Umbilical cord (tissue), 1 donor: ENCODE measurements at regions not wholly inside any gene's neighbourhood (a gene's known extent, or its start where the extent isn't known, plus 50 kb on each side); places are given as distances from the start of the nearest gene placed in this dataset.

Experiments used
- DNase-seq: peaks from one replicate; pipeline ENCODE4 v3.0.0-alpha.2; 2015; ENCODE audit warnings: low spot score

DNA sequence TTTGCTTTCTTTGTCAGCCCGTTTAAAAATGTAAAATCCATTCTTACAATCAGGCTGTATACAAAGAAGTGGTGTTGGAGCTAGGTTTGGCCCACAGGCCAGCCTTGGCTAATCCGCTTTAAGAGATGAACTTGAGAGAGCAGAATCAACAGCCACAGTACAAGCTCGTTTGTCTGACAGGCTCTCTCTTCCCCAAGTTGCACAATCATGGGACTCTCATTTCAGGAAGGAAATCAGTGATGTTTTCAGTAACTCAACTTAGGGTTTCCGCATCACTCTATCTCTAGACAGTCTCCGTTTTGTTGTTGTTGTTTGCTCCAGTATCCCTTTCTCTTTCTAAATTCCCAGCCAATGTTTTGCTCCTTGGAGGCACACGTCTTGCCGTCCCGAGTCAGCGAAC lies 582.0 kb upstream of the MKI67 start:
- no peak for DNase-seq

DNA sequence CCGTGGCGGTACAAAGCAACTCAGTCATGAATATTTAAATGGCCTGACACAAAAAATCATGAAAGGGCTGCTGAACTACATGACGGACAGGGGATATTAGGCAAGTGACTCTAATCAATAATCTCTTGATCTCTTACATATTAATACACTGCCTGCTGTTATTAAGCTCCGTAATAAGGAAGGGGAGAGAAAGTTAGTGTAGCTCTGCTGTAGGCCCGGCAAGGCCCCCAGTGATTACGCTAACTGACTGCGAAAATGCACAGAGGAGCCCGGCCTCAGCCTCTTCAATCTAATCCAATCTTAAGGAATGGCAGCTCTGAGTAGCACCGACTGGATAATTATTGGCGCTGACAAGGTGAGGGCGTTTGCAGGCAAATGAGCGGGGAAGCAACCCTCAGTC lies 583.5 kb upstream of the MKI67 start:
- DNase-seq = no peak

DNA sequence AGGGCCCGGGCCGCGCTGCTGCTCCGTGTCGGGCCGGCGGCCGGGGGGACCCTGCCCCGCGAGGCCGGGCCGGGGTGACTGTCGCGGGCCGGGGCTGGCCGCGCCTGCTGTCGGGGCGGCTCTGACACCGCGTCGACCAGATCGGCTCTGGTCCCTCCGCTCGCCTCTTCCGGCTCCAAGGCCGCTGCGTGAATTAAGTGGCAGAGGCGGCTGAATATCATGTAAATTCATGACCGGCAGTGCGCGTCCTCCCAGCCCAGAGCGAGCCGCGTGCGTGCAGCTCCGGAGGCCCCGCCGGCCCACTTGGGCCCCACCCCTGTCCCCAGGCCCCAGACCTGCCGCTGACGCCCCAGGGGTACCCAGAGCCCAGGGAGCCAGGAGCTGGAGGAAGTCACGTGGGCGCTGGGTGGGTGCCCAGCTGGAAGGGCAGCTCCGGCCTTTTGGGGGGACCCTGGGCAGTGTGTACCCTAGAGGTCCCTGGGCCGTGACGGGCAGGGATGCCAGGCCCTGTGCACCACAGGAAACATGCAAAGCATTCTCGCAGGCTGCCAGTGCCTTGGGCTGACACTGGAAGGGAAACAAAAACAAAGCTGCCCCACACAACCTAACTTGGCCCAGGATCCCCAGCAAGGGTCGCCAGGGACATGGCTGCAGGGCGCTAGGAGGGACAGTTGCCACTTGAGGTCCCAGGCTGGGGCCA lies 584.0 kb upstream of the MKI67 start:
- no peak for DNase-seq

DNA sequence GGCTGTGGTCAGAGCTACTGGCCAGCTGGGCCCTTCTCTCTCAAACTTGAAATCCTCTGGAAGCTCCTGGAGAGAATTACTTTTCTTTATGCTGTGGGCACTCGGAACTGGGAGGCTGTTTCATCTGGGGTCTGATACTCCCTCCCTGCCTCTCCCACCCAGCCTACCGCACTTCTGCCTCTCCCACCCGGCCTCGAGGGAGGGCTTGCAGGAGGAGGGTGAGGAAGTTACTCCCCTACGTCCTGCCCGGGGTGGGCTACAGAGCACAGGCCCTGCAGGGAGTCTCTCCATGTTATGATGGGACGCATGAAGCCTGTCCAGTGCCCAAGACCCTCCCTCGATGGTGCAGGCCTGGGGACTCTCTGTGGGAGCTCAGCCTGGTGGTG lies 584.6 kb upstream of the MKI67 start:
- no peak for DNase-seq

DNA sequence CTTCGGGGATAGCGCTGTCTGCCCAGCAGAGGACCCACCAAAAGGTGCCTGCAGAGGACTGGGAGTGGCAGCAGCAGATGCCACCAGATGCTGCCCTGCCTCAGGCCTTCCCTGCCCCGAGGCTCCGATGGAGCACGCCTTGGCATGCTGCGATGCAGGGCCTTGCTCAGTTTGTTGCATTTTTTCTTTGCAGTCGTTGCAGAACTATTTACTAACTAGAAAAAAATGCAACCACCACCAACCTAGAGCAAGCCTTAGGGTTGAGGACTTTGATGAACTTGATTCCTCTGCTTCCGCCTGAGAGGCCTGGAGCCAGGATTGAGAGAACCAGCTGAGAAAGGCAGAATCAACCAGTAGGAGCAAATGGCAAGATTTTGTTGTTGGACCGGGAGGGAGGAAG lies 585.6 kb upstream of the MKI67 start:
- no peak for DNase-seq

DNA sequence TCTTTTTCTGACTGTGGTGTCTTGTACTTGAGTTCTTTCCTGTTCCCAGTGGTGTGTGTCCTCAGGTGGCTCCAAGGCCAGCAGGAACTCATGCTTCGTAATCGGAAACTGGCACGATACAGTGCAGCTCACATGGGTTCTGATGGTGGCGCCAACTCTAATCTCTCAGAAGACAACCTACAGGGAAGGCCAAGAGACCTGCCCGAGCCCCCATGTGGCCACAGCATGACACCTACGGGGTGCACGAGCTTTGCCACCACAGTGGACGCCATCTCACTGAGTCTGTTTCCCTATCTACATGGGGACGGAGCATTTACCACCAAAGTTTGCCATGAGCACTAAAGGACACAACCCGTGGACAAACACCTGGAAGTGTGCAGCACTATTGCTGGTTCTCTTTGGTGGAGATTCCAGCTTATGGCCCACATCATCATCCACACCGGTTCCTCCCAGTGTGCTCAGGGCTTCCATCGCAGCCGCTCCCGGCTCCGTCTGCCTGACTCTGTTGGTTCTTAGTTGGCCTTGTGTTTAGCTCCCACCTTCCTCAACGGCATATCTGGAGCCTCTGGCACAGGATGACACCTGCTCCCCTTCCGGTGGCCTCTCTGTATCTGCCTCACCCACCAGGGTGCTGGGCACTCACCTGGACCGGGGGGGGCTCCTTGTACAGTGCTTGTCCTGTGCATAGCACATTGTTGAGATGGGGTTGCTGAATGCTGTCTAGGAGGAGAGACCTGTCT lies 586.6 kb upstream of the MKI67 start:
- no peak for DNase-seq

DNA sequence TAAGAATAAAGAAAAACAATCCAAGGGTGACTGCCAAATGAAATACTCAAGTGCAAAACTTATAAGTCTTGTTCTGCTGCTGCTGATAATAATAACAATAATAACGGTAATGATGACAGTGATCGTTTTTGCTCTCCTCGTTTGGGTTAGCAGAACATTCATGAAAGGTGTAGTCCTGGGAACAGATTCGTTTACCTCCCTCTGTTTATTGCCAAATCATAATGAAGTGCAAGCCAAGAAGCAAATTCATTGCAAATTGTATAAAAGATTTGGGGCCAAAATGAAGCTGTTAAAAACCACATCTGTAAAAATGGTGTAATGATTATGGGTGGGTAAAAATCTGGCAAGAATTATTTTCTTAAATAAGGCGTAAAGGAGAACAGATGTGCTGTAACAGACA lies 587.2 kb upstream of the MKI67 start:
- DNase-seq = no peak

GRCh38 chr10:128713874-128714570 lies 587.8 kb upstream of the MKI67 start:
- DNase-seq = no peak

- DNase-seq = no peak
Observed at GRCh38 chr10:128714644-128715415, 588.6 kb upstream of the MKI67 start.

- no peak for DNase-seq
Observed at GRCh38 chr10:128716181-128716580, 590.0 kb upstream of the MKI67 start.

DNA sequence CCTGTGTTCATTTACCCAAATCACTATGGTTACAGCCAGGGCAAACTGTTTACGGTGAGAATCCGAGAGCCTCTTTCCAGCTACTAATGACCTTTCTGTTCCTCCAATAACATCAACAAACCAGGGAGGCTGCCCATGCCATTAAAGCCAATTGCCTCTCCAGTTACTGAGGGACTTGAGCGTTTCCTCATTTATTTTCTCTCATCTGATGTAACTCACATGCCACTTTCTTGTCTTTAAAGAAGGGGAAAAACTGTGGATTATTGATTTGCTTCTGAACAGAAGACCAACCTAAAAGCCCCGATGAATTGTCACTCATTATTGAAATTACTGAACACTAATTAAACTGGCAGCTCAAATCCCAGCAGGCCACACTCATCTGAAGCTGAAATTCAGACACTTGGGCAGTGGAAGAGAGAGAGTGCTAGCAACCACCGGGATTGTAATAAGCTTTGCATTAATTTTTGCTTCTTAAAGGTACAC lies 595.8 kb upstream of the MKI67 start:
- DNase-seq = no peak

DNA sequence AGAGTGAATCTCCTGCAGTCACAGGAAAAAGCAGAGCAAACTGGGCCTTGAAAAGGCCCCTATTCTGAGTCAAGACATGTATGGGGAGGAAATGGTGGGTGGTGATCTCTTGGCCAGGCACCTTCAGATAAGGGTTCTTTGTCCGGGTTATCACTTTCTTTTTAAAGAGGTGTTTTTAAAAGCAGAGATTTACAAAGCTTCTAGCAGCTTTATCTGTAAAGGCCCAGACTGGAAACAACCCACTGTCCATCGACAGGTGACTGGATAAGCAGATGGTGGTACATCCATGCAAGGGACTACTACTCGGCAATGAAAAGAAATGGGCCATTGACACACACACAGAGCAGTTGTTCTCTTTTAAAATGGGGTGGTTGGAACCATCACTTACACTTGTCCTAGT lies 596.7 kb upstream of the MKI67 start:
- no peak for DNase-seq

GRCh38 chr10:128723631-128724205 lies 597.5 kb upstream of the MKI67 start:
- no peak for DNase-seq

DNA sequence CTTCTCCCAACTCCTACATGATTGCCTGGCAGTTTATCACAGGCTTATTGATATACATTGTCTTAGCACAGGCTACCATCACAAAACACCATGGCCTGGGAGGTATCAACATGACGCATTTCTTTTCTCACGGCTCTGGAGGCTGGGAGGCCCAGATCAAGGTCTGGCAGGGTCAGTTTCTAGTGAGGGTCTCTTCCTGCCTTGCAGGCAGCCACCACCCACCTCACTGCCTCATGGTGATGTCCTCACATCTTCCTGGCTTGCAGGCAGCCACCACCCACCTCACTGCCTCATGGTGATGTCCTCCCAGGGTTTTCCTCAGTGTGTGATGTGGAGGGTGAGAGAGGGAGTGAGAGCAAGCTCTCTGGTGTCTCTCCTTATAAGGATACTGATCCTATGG lies 599.3 kb upstream of the MKI67 start:
- DNase-seq = no peak

- DNase-seq = no peak
Observed at GRCh38 chr10:128727114-128727513, 600.9 kb upstream of the MKI67 start.

GRCh38 chr10:128729910-128730420 lies 603.7 kb upstream of the MKI67 start:
- peak; percentile 30 for DNase-seq

DNA sequence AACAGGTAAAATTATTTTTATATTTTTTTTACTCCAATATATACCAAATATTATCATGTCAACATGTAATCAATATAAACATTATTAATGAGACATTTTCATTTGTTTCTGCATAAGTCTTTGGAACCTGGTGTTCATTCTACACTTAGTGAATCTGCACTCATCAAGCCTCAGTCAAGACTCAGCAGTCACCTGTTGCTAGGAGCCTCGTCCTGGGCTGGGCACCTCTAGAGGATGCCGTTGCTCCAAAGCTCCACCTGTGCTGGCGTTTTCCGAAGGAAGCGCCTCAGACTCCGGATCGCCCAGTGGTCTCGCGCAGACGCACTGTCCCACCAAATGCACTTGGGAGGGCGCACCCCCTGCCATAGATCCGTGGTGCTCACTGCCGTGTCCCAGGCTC lies 604.7 kb upstream of the MKI67 start:
- no peak for DNase-seq

GRCh38 chr10:128734161-128734560 lies 607.9 kb upstream of the MKI67 start:
- no peak for DNase-seq

DNA sequence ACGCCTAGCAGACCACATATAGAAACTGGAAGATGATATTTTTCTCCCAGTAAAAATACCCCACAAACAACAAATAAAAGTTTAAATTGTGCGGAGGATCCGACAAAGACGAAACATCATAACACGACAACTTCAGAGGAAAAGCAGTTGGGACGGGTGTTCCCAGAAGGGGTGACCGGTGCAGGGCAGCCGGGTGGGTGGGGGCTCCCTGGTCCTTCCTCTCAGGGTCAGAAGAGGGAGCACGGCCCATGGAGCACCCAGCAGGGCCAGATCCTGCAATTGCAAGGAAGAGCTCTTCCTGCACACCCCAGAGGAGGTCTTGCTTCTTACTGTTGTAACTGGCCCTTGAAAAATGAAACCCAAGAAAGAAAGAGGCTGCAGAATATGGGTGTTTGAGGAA lies 608.5 kb upstream of the MKI67 start:
- DNase-seq = no peak

- no peak for DNase-seq
Observed at GRCh38 chr10:128735996-128736395, 609.8 kb upstream of the MKI67 start.

DNA sequence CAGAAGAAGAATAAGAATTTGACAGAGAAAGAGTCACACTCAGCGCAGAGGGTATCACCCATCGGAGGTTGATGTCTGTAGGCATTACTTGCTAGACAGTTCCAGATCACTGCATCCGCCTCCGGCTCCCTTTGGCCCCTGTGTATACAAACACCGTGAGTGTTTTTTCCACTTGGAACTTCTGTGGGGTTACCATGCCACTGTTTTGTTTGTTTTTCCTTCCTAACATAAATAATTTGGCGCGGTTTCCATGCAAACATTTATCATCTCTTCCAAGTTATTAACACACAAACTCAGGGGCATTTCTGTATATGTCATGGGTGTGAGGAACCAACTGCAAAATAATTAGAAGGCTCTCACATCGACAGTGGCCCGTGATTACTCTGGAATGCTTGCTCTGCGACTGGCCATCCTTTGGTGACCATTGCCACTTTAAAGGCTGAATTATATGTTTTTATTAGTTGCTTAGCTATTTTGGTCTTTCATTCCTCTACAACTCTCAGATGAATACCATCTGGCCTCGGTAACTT lies 612.2 kb upstream of the MKI67 start:
- no peak for DNase-seq
